GM12878 (cell line): ENCODE measurements at regions not wholly inside any gene's neighbourhood (a gene's known extent, or its start where the extent isn't known, plus 50 kb on each side); places are given as distances from the start of the nearest gene placed in this dataset.

ENCODE experiments used
- EED ChIP-seq: sonication (generic); IDR thresholded peaks from 2 replicates; pipeline ENCODE4 v1.6.1; 2016; ENCODE audit warnings: antibody characterized with exemption, low read depth
- MYC ChIP-seq: IDR thresholded peaks from 2 replicates; pipeline ENCODE4 v1.6.1; 2011; ENCODE audit warnings: mild to moderate bottlenecking, low read length, moderate library complexity, inconsistent platforms; ENCODE audit not compliant: insufficient read depth, insufficient replicate concordance, insufficient read length, severe bottlenecking
- TF ChIP-seq, protein P1 (sequence below), 3 experiments: IDR thresholded peaks in 2 of 3; conservative IDR thresholded peaks in 1 of 3; 2 replicates each; pipeline ENCODE4 v1.5.1; 2011; ENCODE audit warnings: low read depth in 3 of 3, low read length in 3 of 3, mild to moderate bottlenecking in 3 of 3, control low read depth in 2 of 3, moderate library complexity in 2 of 3, inconsistent platforms in 1 of 3, mixed read lengths in 1 of 3; ENCODE audit not compliant: control insufficient read depth in 2 of 3, insufficient read depth in 1 of 3; ENCODE audit errors: extremely low read depth in 1 of 3

DNA sequence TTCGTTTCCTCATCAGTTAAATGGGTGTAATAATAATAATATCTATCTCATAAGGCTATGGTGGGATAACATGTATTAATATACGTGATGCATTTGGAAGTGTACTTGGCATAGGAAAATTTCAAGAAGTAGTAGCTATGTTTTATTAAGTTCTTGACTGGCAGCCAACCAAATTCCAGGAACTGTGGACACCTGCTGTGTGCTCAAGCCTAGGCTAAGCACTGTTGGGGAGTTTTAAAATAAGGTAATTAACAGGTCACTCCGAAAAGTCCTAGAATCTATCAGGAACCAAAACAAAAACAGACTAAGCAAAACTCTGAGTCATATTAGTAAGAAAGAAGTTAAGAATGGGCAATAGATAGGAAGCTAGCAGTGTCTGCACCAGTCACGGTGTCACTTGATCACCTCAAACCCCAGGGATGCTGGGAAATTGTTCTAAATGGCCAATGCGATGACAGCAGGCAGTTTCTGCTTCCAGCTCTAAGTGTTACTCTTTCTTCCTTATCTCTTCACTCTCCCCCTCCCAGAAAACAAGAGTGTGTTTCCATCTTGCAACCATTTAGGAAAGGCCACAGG lies 92.0 kb upstream of the GDF10 start:
- TF ChIP-seq EED = no peak
- no peak for TF ChIP-seq MYC
- TF ChIP-seq, protein P1, sequence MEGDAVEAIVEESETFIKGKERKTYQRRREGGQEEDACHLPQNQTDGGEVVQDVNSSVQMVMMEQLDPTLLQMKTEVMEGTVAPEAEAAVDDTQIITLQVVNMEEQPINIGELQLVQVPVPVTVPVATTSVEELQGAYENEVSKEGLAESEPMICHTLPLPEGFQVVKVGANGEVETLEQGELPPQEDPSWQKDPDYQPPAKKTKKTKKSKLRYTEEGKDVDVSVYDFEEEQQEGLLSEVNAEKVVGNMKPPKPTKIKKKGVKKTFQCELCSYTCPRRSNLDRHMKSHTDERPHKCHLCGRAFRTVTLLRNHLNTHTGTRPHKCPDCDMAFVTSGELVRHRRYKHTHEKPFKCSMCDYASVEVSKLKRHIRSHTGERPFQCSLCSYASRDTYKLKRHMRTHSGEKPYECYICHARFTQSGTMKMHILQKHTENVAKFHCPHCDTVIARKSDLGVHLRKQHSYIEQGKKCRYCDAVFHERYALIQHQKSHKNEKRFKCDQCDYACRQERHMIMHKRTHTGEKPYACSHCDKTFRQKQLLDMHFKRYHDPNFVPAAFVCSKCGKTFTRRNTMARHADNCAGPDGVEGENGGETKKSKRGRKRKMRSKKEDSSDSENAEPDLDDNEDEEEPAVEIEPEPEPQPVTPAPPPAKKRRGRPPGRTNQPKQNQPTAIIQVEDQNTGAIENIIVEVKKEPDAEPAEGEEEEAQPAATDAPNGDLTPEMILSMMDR (IDR thresholded peaks at IDR 0.05 in 2 of 3, conservative IDR thresholded peaks at IDR 0.05 in 1 of 3; ENCODE audit: control insufficient read depth in 2 of 3, extremely low read depth in 1 of 3, insufficient read depth in 1 of 3, low read depth in 3 of 3, low read length in 3 of 3) = no peak
